NK-92 treated with Interleukin-12 subunit alpha and Interleukin-12 subunit beta, amount 100 ng/mL, for 24 hours (cell line): ENCODE measurements at regions not wholly inside any gene's neighbourhood (a gene's known extent, or its start where the extent isn't known, plus 50 kb on each side); places are given as distances from the start of the nearest gene placed in this dataset.
"Not testable (repeated sequence)": the region's sequence is repeated elsewhere in the genome, so short reads cannot be mapped to it uniquely, and the experiment has no call there.

Experiments used
- DNase-seq: peaks from one replicate; lab custom pipeline; 2025; lab: John Stamatoyannopoulos, UW

DNA sequence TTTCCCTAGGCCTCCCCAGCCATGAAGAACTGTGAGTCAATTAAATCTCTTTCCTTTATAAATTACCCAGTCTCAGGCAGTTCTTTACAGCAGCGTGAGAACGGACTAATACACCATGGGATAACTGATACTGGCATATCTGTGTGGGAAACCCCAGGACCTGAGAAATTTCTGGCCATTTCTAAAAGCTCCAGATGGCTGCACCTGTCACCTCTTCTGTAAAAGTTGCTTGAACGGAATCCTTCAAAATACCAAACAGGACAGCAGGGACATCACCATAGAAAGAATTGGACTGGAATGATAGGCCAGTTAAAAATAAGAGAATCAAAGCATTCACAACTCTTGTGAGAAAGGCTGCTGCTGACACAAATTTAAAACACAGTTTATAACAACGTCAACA, 134.0 kb upstream of the FOXD4L5 start:
- not testable (repeated sequence) for DNase-seq

DNA sequence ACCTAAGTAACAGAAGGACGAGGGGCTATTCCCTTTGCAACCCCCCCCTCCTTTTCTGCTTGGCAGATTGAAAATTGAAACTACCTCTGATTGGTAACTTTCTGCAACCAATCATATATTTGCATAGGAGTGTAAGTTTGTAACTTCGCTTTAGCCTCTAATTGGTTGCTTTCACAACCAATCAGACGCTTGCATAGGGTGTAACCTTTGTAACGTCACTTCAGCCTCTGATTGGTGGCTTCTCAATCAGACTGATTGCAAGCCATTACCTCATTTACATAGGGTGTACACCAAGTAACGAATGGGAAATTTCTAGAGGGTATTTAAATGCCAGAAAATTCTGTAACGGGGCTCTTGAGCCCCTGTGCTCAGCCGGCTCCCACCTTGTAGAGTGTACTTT, 131.9 kb upstream of the FOXD4L5 start:
- not testable (repeated sequence) for DNase-seq

DNA sequence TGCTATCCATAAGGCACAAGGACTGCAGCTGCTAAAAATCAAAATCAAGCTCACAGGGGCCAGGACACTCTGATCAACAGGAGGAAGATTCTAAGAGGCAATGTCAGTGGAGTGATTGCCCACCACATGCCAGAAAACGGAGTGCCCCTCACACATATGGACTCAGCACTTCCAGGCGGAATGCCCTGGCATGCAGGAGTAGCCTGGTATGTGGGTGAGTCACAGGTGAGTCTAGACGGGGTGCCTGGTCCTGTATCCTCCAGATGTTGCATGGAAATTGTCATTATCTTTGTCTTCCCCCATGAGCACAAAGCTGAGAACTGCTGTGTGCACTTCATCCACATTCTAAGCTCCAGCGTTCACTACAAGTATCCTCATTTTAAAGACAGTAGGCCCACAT, 129.2 kb upstream of the FOXD4L5 start:
- DNase-seq: not testable (repeated sequence)

DNA sequence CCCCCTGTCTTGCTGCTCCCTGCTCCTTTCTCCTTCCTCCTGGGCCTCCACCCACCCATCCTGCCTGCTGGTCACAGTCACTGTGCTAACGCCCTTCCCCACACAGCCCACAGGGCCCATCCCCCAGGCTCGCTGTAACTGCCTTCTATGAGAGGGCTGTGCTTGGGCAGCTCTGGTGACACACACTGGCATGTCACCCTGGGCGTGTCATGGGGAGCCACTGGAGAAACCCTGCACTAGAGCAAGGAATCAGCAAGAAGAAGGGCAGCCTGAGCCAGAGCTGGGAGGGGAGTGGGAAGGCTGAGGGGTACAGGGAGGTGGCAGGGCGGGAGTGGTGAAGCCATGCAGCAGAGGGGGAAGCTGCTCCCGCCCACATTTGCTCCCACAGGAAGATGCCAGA, 128.4 kb upstream of the FOXD4L5 start:
- not testable (repeated sequence) for DNase-seq

DNA sequence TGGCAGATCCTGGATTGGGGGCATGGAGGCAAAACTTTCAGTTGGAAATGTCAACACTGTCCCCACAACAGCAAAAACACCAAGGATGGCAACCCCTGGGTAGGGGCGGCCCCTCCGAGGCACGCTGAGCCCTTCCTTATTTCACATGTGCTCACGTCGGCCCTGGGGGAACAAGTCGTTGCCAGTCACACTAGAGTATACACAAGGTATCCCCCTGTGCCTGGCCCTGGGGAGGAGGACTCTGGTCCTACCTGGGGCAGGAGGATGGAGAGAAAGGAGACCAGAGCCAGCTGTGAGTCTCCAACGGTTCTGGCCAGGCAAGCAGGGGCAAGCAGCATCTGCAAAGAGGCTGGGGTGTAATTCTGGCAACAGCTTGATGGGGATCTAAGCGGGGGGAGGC, 126.9 kb upstream of the FOXD4L5 start:
- no peak for DNase-seq

DNA sequence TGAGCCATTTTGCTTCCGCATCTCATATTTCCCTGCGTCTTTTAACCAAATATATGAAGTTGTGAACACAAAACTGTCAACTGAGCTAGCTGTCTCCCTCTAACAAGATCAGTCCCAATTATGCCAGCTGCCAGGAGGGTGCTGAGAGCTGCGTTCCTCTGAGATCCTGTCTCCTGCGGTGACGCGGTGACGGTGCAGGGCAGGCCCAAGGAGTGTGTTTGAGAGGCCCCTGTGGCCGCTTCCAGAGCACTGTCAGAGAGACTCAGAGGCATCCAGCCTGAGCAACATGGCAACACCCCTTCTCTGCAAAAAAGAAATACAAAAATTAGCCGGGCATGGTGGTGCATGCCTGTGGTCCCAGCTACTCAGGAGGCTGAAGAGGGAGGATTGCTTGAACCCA, 126.3 kb upstream of the FOXD4L5 start:
- no peak for DNase-seq

DNA sequence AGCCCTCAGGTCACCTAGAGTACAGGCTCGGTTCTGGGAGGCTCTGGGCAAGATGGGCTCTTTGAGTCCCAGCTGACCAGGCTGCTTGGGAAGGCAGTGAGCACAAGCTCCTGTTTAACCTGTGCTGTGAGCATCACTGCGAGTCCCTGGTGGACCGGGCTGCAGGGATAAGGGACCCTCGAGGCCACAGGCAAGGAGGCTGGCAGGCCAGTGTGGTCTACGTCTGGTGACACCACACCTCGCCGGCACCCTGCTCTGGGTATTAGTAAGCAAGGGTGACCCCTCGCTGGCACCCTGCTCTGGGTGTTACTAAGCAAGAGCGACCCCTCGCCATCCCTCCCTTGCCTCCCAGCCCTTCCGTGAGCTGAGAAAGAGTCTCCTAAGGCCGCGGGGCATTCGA, 125.9 kb upstream of the FOXD4L5 start:
- no peak for DNase-seq

DNA sequence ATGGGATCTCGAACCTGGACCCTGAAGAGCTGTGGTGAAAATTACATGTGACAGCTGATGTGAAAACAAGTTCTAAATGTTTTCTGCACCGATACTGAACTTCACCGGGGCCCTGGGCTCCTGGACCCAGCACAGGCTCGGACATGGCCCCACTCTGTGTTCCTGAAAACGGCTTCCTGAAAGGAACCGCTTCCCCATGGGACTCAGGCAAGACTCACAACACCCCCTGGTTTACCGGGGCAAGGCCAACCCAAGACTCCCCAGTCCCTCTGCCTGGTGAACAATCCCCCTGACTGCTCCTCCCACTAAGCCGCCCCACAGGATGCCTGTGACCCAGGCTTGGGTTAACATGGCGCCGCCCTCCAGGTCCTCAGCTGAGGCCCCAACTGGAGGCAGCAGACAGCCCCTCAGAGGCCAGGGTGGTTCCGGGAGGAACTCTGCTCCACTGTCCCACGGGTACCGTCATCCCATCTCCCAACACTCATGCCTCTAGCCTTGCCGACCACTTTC, 124.5 kb upstream of the FOXD4L5 start:
- DNase-seq: no peak

DNA sequence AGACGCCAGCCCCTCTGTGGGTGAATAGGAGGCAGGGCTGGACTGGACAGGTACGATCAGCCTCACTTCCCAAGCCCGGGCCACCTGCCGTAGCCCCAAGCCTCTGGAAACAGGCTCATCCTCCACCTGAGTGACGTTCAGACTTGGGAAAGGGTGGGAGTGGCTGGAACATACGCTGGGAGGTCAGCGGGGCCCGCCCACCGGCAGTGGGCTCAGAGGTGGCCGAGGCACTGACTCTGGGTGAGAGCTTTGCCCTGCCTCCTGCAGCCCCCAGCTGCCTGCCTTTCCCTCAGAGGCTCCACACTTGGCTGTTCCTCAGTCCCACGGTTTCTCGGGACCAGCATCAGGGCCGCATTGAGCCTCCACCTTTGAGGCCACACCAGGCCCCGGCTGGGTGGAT, 123.8 kb upstream of the FOXD4L5 start:
- not testable (repeated sequence) for DNase-seq

DNA sequence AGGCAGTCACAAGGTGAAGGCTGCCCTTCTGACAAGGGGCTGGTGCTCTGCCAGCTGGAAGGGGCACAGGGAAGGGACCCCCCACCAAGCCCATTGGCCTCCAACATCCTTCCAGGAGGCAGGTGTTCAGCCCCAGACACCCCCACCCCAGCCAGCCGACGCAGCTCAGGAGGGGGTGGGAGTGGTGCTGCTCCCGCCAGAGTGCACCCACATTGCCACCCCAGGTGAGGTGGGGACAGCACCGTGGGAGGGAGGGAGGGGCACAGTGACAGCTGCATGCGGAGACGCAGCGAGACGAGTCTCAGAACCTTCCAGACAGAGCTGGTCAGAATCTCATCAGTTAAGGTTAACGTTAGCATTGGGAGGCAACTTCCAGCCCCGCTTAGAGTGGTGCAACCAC, 121.6 kb upstream of the FOXD4L5 start:
- DNase-seq: not testable (repeated sequence)

DNA sequence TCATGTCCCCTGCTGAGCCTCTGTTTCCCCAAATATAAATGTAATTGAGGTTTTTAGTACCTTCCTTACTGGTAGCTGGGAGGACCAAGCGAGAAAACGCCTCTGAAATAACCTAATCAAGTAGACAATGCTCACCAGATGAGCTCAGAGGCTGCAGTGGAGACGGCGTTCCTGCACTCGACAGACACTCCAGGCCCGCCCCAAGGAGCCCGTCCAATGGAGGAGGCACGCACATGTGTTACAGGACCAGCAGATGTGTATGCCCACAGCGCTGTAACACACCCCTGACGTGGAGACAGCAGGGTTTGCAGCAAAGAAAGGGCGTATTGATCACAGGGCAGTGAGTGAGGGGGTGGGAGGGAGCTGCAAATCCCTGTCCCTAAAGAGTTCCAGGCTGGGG, 120.8 kb upstream of the FOXD4L5 start:
- DNase-seq: not testable (repeated sequence)

DNA sequence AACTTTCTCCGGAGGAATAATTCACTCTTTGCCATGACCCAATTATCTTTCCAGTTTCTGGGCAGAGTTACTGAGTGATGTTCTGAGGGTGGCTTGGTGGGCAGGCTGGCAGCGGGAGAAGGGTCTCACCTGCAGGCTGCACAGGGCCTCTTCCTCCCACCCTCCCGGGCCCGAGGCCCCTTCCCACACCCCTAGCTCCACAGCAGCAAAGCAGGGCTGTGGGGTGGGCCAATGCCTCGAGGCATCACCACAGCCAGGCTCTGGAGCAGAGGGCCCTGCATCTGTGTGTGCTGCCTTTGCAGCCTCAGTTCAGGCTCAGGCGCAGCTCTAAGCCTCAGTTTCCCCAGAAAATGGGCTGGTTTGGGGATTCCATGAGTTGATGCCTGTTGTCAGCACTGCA, 120.2 kb upstream of the FOXD4L5 start:
- no peak for DNase-seq

DNA sequence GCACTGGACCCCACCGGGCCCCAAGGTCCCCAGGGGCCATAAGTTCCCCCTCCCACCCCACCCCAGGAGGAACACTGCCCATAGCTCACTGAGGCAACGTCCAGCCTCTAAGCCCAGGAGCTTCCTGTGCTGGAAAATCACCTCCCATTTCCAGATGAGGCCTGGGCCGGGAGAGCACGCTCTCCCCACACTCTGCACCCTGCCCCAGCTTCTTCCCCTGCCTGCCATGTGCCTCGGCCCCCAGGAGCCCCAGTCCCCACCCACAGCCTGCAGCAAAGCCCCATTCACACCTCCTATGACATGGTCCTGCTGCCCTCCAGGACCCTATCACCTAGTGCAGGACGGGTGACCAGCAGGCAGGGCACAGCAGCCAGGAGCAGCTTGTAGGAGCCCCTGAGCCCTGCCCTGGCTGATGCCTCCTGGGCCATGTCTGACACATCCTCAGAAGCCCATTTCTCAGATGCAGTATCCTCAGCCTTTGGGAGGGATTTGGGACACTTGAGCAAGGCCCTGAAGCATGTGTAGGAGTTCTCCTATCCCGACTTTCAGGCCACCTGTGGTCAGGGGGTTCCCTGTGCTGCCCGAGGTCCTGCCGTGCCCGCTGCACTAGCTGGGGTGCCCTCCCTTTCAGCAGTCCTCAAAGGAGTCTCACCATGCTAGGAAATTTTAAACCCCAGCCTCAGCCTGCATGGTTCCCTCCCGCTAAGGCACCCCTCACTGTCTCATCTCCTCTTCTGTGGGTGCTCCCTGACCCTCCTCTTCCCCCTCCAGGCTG, 119.4 kb upstream of the FOXD4L5 start:
- DNase-seq: no peak

DNA sequence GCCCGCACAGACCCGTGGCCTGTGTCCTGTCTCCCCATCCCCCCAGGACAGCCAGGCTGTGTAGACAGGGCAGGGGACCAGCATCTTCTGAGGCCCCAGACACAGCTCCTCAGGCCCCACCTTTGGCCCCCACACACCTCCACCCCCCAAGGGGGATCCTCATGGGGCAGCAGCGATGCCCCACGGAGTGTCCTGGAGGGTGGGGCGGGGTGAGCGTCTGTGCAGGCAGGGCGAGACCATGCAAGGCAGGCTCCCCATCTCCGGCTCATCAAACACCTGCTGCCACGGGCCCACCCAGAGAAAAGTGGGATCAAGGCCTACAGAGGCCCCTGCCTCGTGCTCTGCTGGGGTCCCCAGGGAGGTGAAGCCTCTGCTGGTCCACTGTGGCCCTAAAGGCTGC, 118.7 kb upstream of the FOXD4L5 start:
- DNase-seq: no peak

DNA sequence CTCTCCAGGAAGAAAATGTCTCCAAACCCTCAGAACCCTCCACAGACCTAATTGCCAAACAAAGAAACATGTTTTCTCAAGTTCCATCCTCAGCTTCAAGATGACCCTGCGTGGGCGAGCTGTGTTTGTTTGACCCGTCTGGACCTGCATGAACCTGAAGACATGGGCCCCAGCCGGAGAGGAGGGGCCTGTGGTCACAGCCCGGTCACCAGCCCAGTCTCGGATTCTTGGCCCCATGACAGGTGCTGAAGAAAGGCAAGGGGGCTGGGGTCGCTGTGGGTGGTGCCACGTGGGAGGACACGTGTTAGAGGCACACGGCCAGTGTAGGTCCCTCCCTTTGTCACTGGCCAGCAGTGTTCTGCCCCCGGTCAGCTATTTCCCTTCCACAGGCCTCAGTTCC, 118.1 kb upstream of the FOXD4L5 start:
- not testable (repeated sequence) for DNase-seq

DNA sequence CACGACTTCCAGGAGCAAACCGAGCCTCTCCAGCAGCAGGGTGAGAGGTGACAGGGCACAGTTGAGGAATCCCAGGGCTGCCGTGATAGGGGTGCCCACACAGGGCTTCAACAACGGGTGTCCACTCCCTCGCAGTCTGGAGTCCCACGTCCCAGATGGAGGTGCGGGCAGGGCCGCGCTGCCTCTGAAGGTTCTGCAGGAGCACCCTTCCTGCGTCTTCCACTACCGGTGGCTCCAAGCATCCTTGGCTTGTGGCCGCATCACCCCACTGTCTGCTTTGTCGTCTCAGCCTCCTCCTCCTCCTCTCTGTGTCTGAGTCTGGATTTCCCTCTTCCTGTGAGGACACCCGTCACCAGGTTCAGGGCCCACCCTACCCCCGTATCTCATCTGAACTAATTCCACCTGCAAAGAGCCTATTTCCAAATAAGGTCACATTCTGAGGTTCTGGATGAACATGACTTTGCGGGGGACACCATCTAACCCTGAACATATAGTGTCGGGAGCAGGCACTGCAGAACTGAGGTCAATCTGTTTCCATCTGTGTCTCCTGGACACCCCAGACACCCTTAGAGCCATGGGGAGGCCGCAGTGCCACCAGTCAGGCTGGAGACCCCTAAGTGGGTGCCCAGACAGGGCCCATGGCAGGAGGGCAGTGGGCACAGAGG, 117.3 kb upstream of the FOXD4L5 start:
- not testable (repeated sequence) for DNase-seq

DNA sequence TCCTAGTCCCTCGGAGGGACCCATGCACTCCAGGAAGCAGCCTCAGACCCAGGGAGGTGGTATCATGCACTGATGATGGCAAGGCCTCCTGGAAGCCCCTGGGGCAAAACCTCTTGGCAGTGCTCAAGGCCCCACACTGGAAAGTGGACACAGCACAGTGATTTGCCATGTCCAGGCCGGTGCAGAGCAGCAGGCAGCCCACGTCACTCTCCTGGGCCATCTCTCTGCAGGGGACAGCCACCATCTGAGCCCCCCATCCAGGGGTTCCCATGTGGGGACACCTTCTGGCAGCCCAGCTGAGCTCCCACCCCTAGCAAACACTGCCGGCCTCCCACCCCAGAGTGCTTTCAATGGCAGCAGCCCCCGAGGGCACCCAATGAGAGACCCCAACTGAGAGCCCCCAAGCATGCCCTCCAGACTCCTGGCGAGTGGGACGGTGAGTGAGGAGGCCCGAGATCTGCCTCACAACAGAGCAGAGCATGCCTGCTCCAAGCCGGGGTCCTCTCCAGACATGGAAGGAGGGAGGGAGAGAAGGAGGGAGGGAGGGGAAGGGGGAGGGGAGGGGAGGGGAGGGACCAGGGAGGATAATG, 116.5 kb upstream of the FOXD4L5 start:
- not testable (repeated sequence) for DNase-seq

DNA sequence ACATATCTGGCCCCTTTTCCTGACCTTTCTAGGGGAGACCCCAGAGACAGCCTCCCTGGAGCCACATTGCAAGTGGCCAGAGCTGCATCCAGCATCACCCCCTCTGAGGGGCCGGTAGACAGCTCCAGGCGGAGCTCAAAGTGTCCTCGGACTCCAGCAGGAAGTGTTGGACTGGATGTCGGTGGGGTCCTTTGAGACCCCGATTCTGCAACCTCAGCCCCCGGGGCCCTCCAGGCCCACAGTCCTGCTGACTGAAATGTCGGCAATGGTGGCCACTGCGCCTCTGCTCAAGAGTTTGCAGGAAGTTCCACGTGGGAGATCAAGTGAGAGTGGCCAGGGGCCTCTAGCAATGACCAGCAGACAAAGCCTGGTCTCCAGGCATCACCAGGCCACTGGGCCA, 115.9 kb upstream of the FOXD4L5 start:
- DNase-seq: no peak

DNA sequence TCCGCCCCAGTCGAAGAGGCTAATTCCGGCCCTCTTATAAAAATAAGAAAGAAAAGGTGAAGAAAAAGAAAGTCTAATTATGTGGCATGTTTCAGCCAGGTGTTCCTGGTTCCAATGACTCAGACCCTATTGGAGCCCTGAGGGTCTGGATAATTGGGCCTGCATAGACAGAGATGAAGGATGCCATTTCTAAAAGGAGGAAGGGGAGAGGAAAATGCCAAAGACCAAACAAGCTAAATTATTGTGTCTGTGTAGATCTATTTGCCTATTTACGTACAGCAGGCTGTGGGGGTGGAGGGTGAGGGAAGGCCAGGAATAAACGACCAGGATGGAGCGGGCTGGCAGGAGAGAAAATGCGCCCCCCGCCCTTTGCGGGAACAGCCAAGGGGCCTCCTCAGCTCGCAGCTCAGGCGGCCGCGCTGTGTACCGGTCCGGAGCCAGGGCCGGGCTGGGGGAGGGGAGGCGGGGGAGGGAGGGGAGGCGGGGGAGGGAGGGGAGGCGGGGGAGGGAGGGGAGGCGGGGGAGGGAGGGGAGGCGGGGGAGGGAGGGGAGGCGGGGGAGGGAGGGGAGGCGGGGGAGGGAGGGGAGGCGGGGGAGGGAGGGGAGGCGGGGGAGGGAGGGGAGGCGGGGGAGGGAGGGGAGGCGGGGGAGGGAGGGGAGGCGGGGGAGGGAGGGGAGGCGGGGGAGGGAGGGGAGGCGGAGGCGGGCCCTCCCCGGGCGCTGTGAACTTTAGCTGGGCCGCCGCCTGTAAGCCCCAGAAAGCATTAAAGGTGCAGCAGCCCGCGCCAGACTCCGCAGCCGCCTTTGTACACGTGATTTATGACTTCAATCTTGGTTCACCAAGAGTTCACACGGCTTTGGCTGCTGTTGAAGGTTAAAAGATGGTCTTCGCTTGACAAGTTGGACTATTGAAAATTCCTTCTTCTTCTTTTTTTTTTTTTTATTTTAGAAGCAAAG, 113.0 kb upstream of the FOXD4L5 start:
- not testable (repeated sequence) for DNase-seq

DNA sequence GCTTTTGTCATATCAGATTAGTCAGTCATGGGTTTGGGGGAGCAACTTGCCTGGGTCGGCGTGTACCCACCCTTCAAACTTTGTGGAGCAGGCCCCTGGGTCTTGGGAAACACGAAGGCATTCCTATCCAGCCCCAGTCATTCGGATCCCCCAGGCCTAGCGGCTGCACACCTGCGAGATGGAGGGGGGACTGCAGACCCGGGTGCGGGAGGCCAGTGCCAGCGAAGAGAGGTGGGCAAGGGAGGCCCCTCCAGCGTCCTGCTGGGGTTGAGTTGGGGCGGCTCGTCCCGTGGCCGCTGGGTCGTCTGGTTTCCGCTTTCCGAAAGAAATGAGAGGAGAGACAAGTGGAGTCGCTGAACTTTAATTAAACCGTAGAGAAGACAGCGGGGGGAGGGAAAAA, 112.2 kb upstream of the FOXD4L5 start:
- not testable (repeated sequence) for DNase-seq

DNA sequence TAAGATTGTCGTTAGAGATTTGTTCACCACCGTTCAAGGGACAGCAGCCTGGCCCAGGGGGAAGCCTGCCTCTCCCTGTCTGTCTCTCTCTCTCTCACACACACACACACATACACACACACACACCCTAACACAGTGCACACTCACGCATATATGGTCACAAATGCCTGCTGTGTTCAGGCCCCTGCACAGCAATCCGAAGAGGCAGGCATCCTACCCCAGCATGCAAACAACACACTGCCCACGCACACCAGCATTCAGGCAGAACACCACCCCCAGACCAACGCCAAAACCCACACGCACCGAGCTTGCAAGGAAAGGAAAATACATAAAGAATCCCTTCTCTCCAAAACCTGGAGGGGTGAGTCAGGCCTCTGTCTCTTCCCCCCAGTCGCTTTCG, 111.6 kb upstream of the FOXD4L5 start:
- not testable (repeated sequence) for DNase-seq

DNA sequence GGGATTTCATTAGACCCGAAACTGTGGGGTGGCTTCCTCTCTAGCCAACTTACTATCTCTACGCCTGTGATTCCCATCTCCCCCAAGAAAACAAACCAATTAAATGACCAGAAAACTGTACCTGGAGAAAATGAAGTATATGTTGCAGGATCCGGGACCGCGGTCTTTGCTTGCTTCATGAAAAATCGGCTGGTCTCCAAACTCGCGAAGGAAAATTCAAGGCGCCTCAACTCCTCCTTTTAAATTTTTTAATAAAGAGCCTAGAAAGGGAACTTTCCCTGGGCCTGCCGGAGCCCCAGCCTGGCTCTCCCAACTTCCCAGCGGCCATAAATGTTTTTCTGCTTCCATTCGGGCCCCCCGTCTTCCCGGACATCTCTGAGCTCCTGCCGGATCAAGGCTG, 110.8 kb upstream of the FOXD4L5 start:
- DNase-seq: not testable (repeated sequence)
